Subcutaneous abdominal adipose tissue (tissue), 5 donors: ENCODE measurements at regions not wholly inside any gene's neighbourhood (a gene's known extent, or its start where the extent isn't known, plus 50 kb on each side); places are given as distances from the start of the nearest gene placed in this dataset.

Source experiments
- H3K27ac ChIP-seq: one replicate; pipeline ENCODE4 v1.7.0; 2013; ENCODE audit warnings: low read depth, mild to moderate bottlenecking, inconsistent platforms, low read length, moderate library complexity
- H3K27me3 ChIP-seq, 5 donors: one replicate each; pipeline ENCODE4 v1.7.0; 2013; ENCODE audit warnings: low read length in 5 of 5, inconsistent platforms in 1 of 5; ENCODE audit not compliant: control insufficient read depth in 5 of 5, insufficient read depth in 4 of 5
- H3K36me3 ChIP-seq, 5 donors: one replicate each; pipeline ENCODE4 v1.7.0; 2013; ENCODE audit warnings: low read length in 5 of 5; ENCODE audit not compliant: control insufficient read depth in 5 of 5, insufficient read depth in 5 of 5
- H3K4me1 ChIP-seq, 5 donors: one replicate each; pipeline ENCODE4 v1.7.0; 2013; ENCODE audit warnings: low read length in 5 of 5, mild to moderate bottlenecking in 3 of 5, moderate library complexity in 1 of 5; ENCODE audit not compliant: control insufficient read depth in 5 of 5, insufficient read depth in 5 of 5
- H3K4me3 ChIP-seq, 5 donors: one replicate each; pipeline ENCODE4 v1.7.0; 2013; ENCODE audit warnings: low read length in 5 of 5, low read depth in 1 of 5
- H3K9ac ChIP-seq, 5 donors: one replicate each; pipeline ENCODE4 v1.7.0; 2013; ENCODE audit warnings: low read length in 5 of 5, mild to moderate bottlenecking in 4 of 5, moderate library complexity in 3 of 5
- H3K9me3 ChIP-seq, 5 donors: one replicate each; pipeline ENCODE4 v1.7.0; 2013; ENCODE audit warnings: low read length in 5 of 5; ENCODE audit not compliant: control insufficient read depth in 5 of 5
- donor health status: healthy.
- donor health status: healthy.
- donor health status: healthy.
- donor health status: healthy.
- donor health status: healthy.

DNA sequence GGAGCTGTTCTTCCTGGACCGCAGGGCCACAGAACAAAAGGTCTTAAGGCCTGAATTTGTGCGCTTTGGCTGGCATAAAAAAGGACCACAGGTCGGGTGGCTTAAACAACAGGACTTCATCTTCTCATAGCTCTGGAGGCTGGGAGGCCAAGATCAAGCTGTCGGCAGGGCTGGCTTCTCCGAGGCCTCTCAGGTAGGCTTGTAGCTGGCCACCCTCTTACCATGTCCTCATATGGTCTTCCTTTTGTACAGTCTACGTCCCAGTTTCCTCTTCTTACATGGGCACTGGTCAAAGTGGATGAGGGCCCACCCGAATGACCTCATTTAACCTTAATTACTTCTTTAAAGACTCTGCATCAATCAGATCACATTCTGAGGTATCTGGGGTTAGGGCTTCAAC is 257.6 kb downstream of the CBLN1 start:
- Histone ChIP-seq H3K27ac (no peak overlapping the region), H3K27me3 (peaks cover 0 to 26% (median 11%) of the 10 kb centered on the region in 5 donors), H3K9me3 (no peaks in the 10 kb centered on the region), H3K4me1 (no peaks in the 10 kb centered on the region), H3K36me3 (no peaks in the 10 kb centered on the region), H3K4me3 (no peak overlapping the region), H3K9ac (no peak overlapping the region)

GRCh38 chr16:49023050-49023449 is 258.6 kb downstream of the CBLN1 start:
- no peak overlapping the region for H3K4me3 ChIP-seq
- H3K27me3 ChIP-seq, result peaks cover 0 to 31% (median 19%) of the 10 kb centered on the region in 5 donors
- no peak overlapping the region for H3K9ac ChIP-seq
- no peaks in the 10 kb centered on the region for H3K9me3 ChIP-seq
- no peaks in the 10 kb centered on the region for H3K4me1 ChIP-seq
- H3K27ac ChIP-seq, result no peak overlapping the region
- H3K36me3 ChIP-seq, result no peaks in the 10 kb centered on the region

GRCh38 chr16:49022351-49022963 is 259.2 kb downstream of the CBLN1 start:
- Histone ChIP-seq H3K27me3 (peaks cover 0 to 31% (median 21%) of the 10 kb centered on the region in 5 donors), H3K4me1 (no peaks in the 10 kb centered on the region), H3K27ac (no peak overlapping the region), H3K9me3 (no peaks in the 10 kb centered on the region), H3K36me3 (no peaks in the 10 kb centered on the region), H3K9ac (no peak overlapping the region), H3K4me3 (no peak overlapping the region)

DNA sequence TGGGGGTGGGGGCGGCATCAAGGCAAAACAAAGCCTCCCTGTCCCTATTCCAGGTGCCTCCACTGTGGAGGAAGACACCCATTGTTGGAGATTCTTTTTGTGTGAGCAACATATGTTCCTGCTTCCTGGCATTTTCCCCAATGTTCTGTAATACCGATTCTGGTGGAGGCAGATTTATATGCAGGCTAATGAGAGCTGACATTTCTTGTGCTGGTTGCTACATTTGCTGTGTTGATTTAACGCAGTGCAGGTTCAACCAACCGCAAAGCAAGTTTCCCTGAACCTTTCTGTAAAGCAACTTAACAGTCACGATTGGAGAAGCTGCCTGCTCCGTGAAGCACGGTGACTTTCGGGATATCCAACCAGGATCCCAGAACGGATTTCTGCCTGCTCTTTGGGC is 260.5 kb downstream of the CBLN1 start:
- Histone ChIP-seq H3K36me3 (no peaks in the 10 kb centered on the region), H3K9ac (no peak overlapping the region), H3K27ac (no peak overlapping the region), H3K27me3 (peaks cover 0 to 32% (median 21%) of the 10 kb centered on the region in 5 donors), H3K4me3 (no peak overlapping the region), H3K9me3 (no peaks in the 10 kb centered on the region), H3K4me1 (no peaks in the 10 kb centered on the region)

DNA sequence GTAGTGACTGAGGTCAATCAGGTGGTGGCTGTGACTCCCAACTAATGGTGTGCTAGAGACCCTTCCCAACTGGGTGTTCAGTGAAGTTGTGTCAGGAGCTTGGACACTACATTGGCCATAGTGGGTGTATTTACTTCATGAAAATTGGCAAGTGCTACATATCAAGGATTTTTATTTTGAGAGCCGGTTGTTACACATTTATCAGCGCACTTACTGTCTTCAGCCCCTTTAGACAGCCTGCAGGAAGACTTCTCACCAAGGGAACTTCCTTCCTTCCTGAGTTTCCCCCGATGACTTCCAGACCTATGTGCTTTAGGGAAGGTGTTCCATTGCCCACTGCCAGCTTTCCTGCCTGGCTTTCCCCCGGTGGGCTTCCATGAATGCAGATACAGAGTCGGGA is 261.2 kb downstream of the CBLN1 start:
- no peaks in the 10 kb centered on the region for H3K36me3 ChIP-seq
- no peak overlapping the region for H3K9ac ChIP-seq
- H3K27ac ChIP-seq, result no peak overlapping the region
- no peaks in the 10 kb centered on the region for H3K4me1 ChIP-seq
- H3K9me3 ChIP-seq, result no peaks in the 10 kb centered on the region
- H3K4me3 ChIP-seq, result no peak overlapping the region
- peaks cover 0 to 36% (median 21%) of the 10 kb centered on the region in 5 donors for H3K27me3 ChIP-seq

- Histone ChIP-seq H3K4me3 (no peak overlapping the region), H3K27me3 (peaks cover 0 to 36% (median 22%) of the 10 kb centered on the region in 5 donors), H3K36me3 (no peaks in the 10 kb centered on the region), H3K27ac (no peak overlapping the region), H3K4me1 (no peaks in the 10 kb centered on the region), H3K9me3 (no peaks in the 10 kb centered on the region), H3K9ac (no peak overlapping the region)
These were observed 261.8 kb downstream of the CBLN1 start for GRCh38 chr16:49019831-49020230.

DNA sequence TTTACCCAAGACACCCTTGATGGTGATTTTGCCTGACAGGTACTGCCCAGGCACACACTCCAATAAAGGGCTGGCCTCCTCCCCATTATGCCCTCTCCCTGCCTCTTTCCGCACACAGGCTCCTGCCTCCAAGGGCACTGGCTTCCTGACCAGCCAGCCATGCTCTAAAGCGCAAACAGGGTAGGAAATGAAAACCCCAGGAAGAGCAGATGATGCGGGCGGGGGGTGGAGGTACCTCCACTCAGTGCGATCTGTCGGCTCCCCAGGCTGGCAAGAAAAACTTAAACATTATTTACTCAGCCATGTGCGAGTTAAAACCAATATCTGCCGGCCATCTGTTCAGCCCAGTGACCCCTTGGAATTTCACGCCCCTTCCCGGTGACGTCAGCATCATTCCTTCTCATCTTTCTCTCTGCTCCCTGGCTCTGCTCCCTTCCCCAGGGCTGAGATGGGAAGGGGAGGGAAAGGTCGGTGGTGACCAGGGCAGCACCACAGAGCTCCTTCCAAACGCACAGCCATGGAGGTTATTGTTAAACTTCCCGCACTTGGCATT is 262.5 kb downstream of the CBLN1 start:
- Histone ChIP-seq H3K9me3 (no peaks in the 10 kb centered on the region), H3K36me3 (no peaks in the 10 kb centered on the region), H3K4me1 (no peaks in the 10 kb centered on the region), H3K4me3 (no peak overlapping the region), H3K27ac (no peak overlapping the region), H3K9ac (no peak overlapping the region), H3K27me3 (peaks cover 0 to 43% (median 27%) of the 10 kb centered on the region in 5 donors)

- Histone ChIP-seq H3K27me3 (peaks cover 0 to 43% (median 30%) of the 10 kb centered on the region in 5 donors), H3K9me3 (no peaks in the 10 kb centered on the region)
These were observed 263.2 kb downstream of the CBLN1 start for GRCh38 chr16:49018259-49018931.

GRCh38 chr16:49017501-49017900 is 264.1 kb downstream of the CBLN1 start:
- peaks cover 0 to 38% (median 31%) of the 10 kb centered on the region in 5 donors for H3K27me3 ChIP-seq
- no peak overlapping the region for H3K4me3 ChIP-seq
- H3K4me1 ChIP-seq, result no peaks in the 10 kb centered on the region
- H3K27ac ChIP-seq, result no peak overlapping the region
- no peaks in the 10 kb centered on the region for H3K9me3 ChIP-seq
- no peaks in the 10 kb centered on the region for H3K36me3 ChIP-seq
- no peak overlapping the region for H3K9ac ChIP-seq

More at GRCh38 chr16:49018259-49018931, 263.2 kb downstream of the CBLN1 start:
- H3K27ac ChIP-seq, result no peak overlapping the region
- H3K4me3 ChIP-seq, result no peak overlapping the region
- no peaks in the 10 kb centered on the region for H3K4me1 ChIP-seq
- no peaks in the 10 kb centered on the region for H3K36me3 ChIP-seq
- no peak overlapping the region for H3K9ac ChIP-seq

DNA sequence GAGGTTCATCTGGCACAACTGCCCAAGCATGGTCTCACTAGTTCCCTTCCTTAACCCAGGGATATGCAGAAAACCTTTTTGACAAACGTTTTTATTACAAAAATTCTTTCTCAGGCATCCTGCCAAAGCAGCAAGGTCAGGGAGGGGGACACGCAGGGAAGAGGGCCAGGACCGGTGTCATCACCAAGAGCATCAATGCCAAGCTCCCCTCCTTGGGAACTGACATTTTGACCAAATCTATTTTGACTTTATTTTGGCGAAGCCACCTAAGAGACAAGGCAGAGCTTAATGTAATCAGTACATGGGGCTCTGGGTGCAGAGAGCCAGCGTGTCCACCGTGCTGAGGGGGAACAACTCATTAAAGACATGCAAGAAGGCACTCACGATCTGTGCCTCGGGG is 265.2 kb downstream of the CBLN1 start:
- Histone ChIP-seq H3K4me3 (no peak overlapping the region), H3K9ac (no peak overlapping the region), H3K27me3 (peaks cover 0 to 34% (median 25%) of the 10 kb centered on the region in 5 donors), H3K27ac (no peak overlapping the region), H3K36me3 (no peaks in the 10 kb centered on the region), H3K4me1 (no peaks in the 10 kb centered on the region), H3K9me3 (no peaks in the 10 kb centered on the region)
